GM19023 (cell line): ENCODE measurements at regions not wholly inside any gene's neighbourhood (a gene's known extent, or its start where the extent isn't known, plus 50 kb on each side); places are given as distances from the start of the nearest gene placed in this dataset.
"Not testable (repeated sequence)": the region's sequence is repeated elsewhere in the genome, so short reads cannot be mapped to it uniquely, and the experiment has no call there.

Experiments
- ATAC-seq: cut with Tn5 transposase; IDR thresholded peaks from one replicate; pipeline ENCODE4 v1.9.1; 2021; ENCODE audit warnings: mild to moderate bottlenecking, moderate library complexity; ENCODE audit not compliant: unreplicated experiment

- ATAC-seq, result not testable (repeated sequence)
These were observed 830.3 kb upstream of the ADGRB3 start for GRCh38 chr6:67804808-67805207.

GRCh38 chr6:67802771-67803170, 832.3 kb upstream of the ADGRB3 start:
- no peak for ATAC-seq

- no peak for ATAC-seq
These were observed 842.1 kb upstream of the ADGRB3 start for GRCh38 chr6:67792996-67793395.

- no peak for ATAC-seq
These were observed 844.5 kb upstream of the ADGRB3 start for GRCh38 chr6:67790569-67790968.

GRCh38 chr6:67787119-67787518, 848.0 kb upstream of the ADGRB3 start:
- not testable (repeated sequence) for ATAC-seq

- ATAC-seq, result no peak
These were observed 855.2 kb upstream of the ADGRB3 start for GRCh38 chr6:67779876-67780275.

GRCh38 chr6:67775333-67775732, 859.7 kb upstream of the ADGRB3 start:
- ATAC-seq, result no peak

- ATAC-seq, result no peak
These were observed 866.1 kb upstream of the ADGRB3 start for GRCh38 chr6:67768972-67769371.

GRCh38 chr6:67767046-67767822, 867.8 kb upstream of the ADGRB3 start:
- not testable (repeated sequence) for ATAC-seq

- no peak for ATAC-seq
These were observed 869.0 kb upstream of the ADGRB3 start for GRCh38 chr6:67766057-67766456.

GRCh38 chr6:67759001-67759400, 876.1 kb upstream of the ADGRB3 start:
- ATAC-seq, result no peak

GRCh38 chr6:67757465-67758033, 877.5 kb upstream of the ADGRB3 start:
- no peak for ATAC-seq

- no peak for ATAC-seq
These were observed 886.6 kb upstream of the ADGRB3 start for GRCh38 chr6:67748521-67748920.

- no peak for ATAC-seq
These were observed 898.3 kb upstream of the ADGRB3 start for GRCh38 chr6:67736816-67737215.

- no peak for ATAC-seq
These were observed 898.9 kb upstream of the ADGRB3 start for GRCh38 chr6:67736161-67736560.

- ATAC-seq, result no peak
These were observed 899.5 kb upstream of the ADGRB3 start for GRCh38 chr6:67735623-67736022.

GRCh38 chr6:67722861-67723261, 912.2 kb upstream of the ADGRB3 start:
- no peak for ATAC-seq

- ATAC-seq, result no peak
These were observed 917.8 kb upstream of the ADGRB3 start for GRCh38 chr6:67717281-67717680.

- no peak for ATAC-seq
These were observed 928.7 kb upstream of the ADGRB3 start for GRCh38 chr6:67706388-67706787.

- no peak for ATAC-seq
These were observed 936.5 kb upstream of the ADGRB3 start for GRCh38 chr6:67698534-67698933.

- no peak for ATAC-seq
These were observed 941.0 kb upstream of the ADGRB3 start for GRCh38 chr6:67694127-67694526.

GRCh38 chr6:67689329-67689728, 945.8 kb upstream of the ADGRB3 start:
- no peak for ATAC-seq

- no peak for ATAC-seq
These were observed 947.7 kb upstream of the ADGRB3 start for GRCh38 chr6:67687396-67687795.
